SK-N-SH (cell line): ENCODE measurements at regions not wholly inside any gene's neighbourhood (a gene's known extent, or its start where the extent isn't known, plus 50 kb on each side); places are given as distances from the start of the nearest gene placed in this dataset.

Experiments
- CTCF ChIA-PET: fragments of 300-600, 350-600 bp; formaldehyde crosslinking; extraction: SDS; loops from one replicate; lab custom pipeline; 2021; lab: Yijun Ruan, JAX
- POLR2A ChIA-PET: fragments of 350-600 bp; sonication (Branson Sonifier 250); formaldehyde crosslinking; extraction: SDS; loops from one replicate; lab custom pipeline; 2020; ENCODE audit warnings: antibody characterized with exemption, inconsistent platforms; lab: Yijun Ruan, JAX
- DNase-seq: peaks from one replicate; pipeline ENCODE4 v3.0.0; 2012
- H2AFZ ChIP-seq: fragments of 200-600 bp; sonication (generic); 2 replicates; pipeline ENCODE4 v1.8.1; 2016; ENCODE audit warnings: antibody characterized with exemption, mild to moderate bottlenecking, low read depth
- H3F3A ChIP-seq: fragments of 200-600 bp; sonication (generic); replicated peaks from 2 replicates; pipeline ENCODE3; 2016; ENCODE audit warnings: antibody characterized with exemption, mild to moderate bottlenecking; ENCODE audit not compliant: insufficient read depth
- H3K27ac ChIP-seq, 2 experiments: fragments of 200-500 bp in 1 of 2; fragments of 200-600 bp in 1 of 2; sonication (Bioruptor generic) in 1 of 2; sonication (generic), shearing (Covaris generic) in 1 of 2; 2 replicates each; pipeline versions ENCODE4 v1.5.1 to v1.6.1; 2014 to 2016; ENCODE audit warnings: low read depth in 2 of 2, inconsistent platforms in 1 of 2, low read length in 1 of 2, mild to moderate bottlenecking in 1 of 2, mixed read lengths in 1 of 2
- H3K27me3 ChIP-seq: fragments of 200-600 bp; sonication (generic), shearing (Covaris generic); 2 replicates; pipeline ENCODE4 v1.6.1; 2016; ENCODE audit warnings: mixed run types; ENCODE audit not compliant: insufficient read depth
- H3K36me3 ChIP-seq, 2 experiments: fragments of 200-500 bp in 1 of 2; fragments of 200-600 bp in 1 of 2; sonication (Bioruptor generic) in 1 of 2; sonication (generic) in 1 of 2; replicated peaks in 1 of 2; 2 replicates each; pipeline versions ENCODE3 to v1.5.1; 2014 to 2016; ENCODE audit warnings: low read length in 1 of 2, mild to moderate bottlenecking in 1 of 2; ENCODE audit not compliant: insufficient read depth in 2 of 2, control insufficient read depth in 1 of 2
- H3K4me1 ChIP-seq, 2 experiments: fragments of 200-500 bp in 1 of 2; fragments of 200-600 bp in 1 of 2; sonication (Bioruptor generic) in 1 of 2; sonication (generic), shearing (Covaris generic) in 1 of 2; 2 replicates each; pipeline versions ENCODE4 v1.5.1 to v1.6.1; 2014 to 2016; ENCODE audit warnings: low read depth in 1 of 2, low read length in 1 of 2, mixed run types in 1 of 2; ENCODE audit not compliant: insufficient read depth in 2 of 2, control insufficient read depth in 1 of 2
- H3K4me2 ChIP-seq: fragments of 200-600 bp; sonication (generic), shearing (Covaris generic); 2 replicates; pipeline ENCODE4 v1.6.1; 2017; ENCODE audit warnings: mixed run types
- H3K4me3 ChIP-seq, 2 experiments: fragments of 200-500 bp in 1 of 2; fragments of 200-600 bp in 1 of 2; sonication (Bioruptor generic) in 1 of 2; sonication (generic), shearing (Covaris generic) in 1 of 2; 2 replicates each; pipeline versions ENCODE4 v1.5.1 to v1.8.1; 2014 to 2016; ENCODE audit warnings: low read depth in 2 of 2, inconsistent platforms in 1 of 2, low read length in 1 of 2, mild to moderate bottlenecking in 1 of 2, mixed read lengths in 1 of 2, moderate library complexity in 1 of 2
- H3K79me2 ChIP-seq: fragments of 200-600 bp; sonication (generic); 2 replicates; pipeline ENCODE4 v1.8.1; 2017; ENCODE audit warnings: mild to moderate bottlenecking; ENCODE audit not compliant: insufficient read depth
- H3K9ac ChIP-seq: fragments of 200-600 bp; sonication (generic); 2 replicates; pipeline ENCODE4 v1.6.1; 2017; ENCODE audit warnings: mixed run types
- H3K9me2 ChIP-seq: fragments of 200-600 bp; sonication (generic); 2 replicates; pipeline ENCODE4 v1.6.1; 2017; ENCODE audit warnings: mixed run types
- H3K9me3 ChIP-seq: fragments of 200-600 bp; sonication (generic); 2 replicates; pipeline ENCODE4 v1.6.1; 2017; ENCODE audit warnings: mixed run types, mild to moderate bottlenecking, moderate library complexity
- H4K20me1 ChIP-seq: fragments of 200-600 bp; sonication (generic); 2 replicates; pipeline ENCODE4 v1.6.1; 2017; ENCODE audit warnings: mild to moderate bottlenecking, mixed run types; ENCODE audit not compliant: insufficient read depth
- CHD2 ChIP-seq: fragments of 150-350 bp; IDR thresholded peaks from 2 replicates; pipeline ENCODE4 v1.6.1; 2018; ENCODE audit warnings: low read length; ENCODE audit not compliant: partially characterized antibody
- ELF1 ChIP-seq: IDR thresholded peaks from 2 replicates; pipeline ENCODE4 v1.4.0; 2012
- EP300 ChIP-seq, 2 experiments: IDR thresholded peaks; 2 replicates each; pipeline versions ENCODE4 v1.4.0 to v1.6.1; 2012; ENCODE audit warnings: borderline replicate concordance in 1 of 2, low read depth in 1 of 2, low read length in 1 of 2
- FOXJ3 ChIP-seq: sonication (generic); formaldehyde crosslinking; IDR thresholded peaks from 2 replicates; pipeline ENCODE4 v1.5.1; 2020; ENCODE audit warnings: mild to moderate bottlenecking, missing genetic modification reagents
- FOXM1 ChIP-seq: IDR thresholded peaks from 2 replicates; pipeline ENCODE4 v1.4.0; 2012; ENCODE audit warnings: low read depth, mild to moderate bottlenecking
- GATA2 ChIP-seq: sonication (generic); formaldehyde crosslinking; IDR thresholded peaks from 2 replicates; pipeline ENCODE4 v1.5.0; 2020; ENCODE audit warnings: mild to moderate bottlenecking, missing genetic modification reagents
- IRF3 ChIP-seq: fragments of 150-350 bp; IDR thresholded peaks from 2 replicates; pipeline ENCODE4 v1.6.1; 2016; ENCODE audit warnings: mild to moderate bottlenecking, low read depth, low read length
- JUND ChIP-seq: IDR thresholded peaks from 2 replicates; pipeline ENCODE4 v1.4.0; 2012
- NFIC ChIP-seq: IDR thresholded peaks from 2 replicates; pipeline ENCODE4 v1.4.0; 2012; ENCODE audit warnings: borderline replicate concordance
- NRF1 ChIP-seq: IDR thresholded peaks from 2 replicates; pipeline ENCODE4 v1.6.1; 2012; ENCODE audit warnings: low read depth, mild to moderate bottlenecking, low read length
- PBX3 ChIP-seq: IDR thresholded peaks from 2 replicates; pipeline ENCODE4; 2012
- RAD21 ChIP-seq: IDR thresholded peaks from 2 replicates; pipeline ENCODE4 v1.6.1; 2012; ENCODE audit warnings: mild to moderate bottlenecking, low read length
- RCOR1 ChIP-seq: fragments of 150-350 bp; IDR thresholded peaks from 2 replicates; pipeline ENCODE4 v1.6.1; 2017; ENCODE audit warnings: antibody characterized with exemption, low read length
- RXRA ChIP-seq: IDR thresholded peaks from 2 replicates; pipeline ENCODE4 v1.4.0; 2012; ENCODE audit warnings: low read depth, mild to moderate bottlenecking, borderline replicate concordance
- SMC3 ChIP-seq: IDR thresholded peaks from 2 replicates; pipeline ENCODE4 v1.6.1; 2012; ENCODE audit warnings: low read depth, low read length, improper control_type of control experiment
- TAF1 ChIP-seq: IDR thresholded peaks from 2 replicates; pipeline ENCODE4 v1.6.1; 2012; ENCODE audit warnings: low read depth, mild to moderate bottlenecking, low read length, moderate library complexity, borderline replicate concordance
- TCF12 ChIP-seq: IDR thresholded peaks from 2 replicates; pipeline ENCODE4 v1.4.0; 2012
- TEAD4 ChIP-seq: IDR thresholded peaks from 2 replicates; pipeline ENCODE4 v1.4.0; 2012; ENCODE audit warnings: mild to moderate bottlenecking, borderline replicate concordance; ENCODE audit not compliant: insufficient read depth
- USF1 ChIP-seq: IDR thresholded peaks from 2 replicates; pipeline ENCODE4 v1.4.0; 2012; ENCODE audit warnings: low read depth, borderline replicate concordance
- YY1 ChIP-seq: IDR thresholded peaks from 2 replicates; pipeline ENCODE4 v1.4.0; 2012; ENCODE audit warnings: low read depth, mild to moderate bottlenecking
- ZBTB33 ChIP-seq: IDR thresholded peaks from 2 replicates; pipeline ENCODE4 v1.4.0; 2012; ENCODE audit warnings: low read depth, borderline replicate concordance
- WGBS: methylation state at CpG from one replicate; pipeline ENCODE4 v1.1.6; 2017; ENCODE audit warnings: low lambda C conversion rate; 5-methylcytosine and 5-hydroxymethylcytosine counted together

- CTCF ChIA-PET, result interaction anchor here (0.8 kb wide), 1 partner anchor 93 kb away, joined by 3 read pairs; no protein-coding TSS in a partner anchor
- TF ChIP-seq PBX3 (no peak), USF1 (no peak), NFIC (no peak), FOXJ3 (CRISPR knock-in tag) (no peak), TCF12 (no peak), IRF3 (no peak)
- TF ChIP-seq, all 33 proteins: peak for 0
- H3K4me2 ChIP-seq, result no peak overlapping the region
Measured at GRCh38 chr2:5020116-5020875, 671.9 kb upstream of the SOX11 start.

GRCh38 chr2:5021136-5021535 lies 671.0 kb upstream of the SOX11 start:
- Histone ChIP-seq H3K4me1 (peaks cover 0 to 10% of the 10 kb centered on the region in 2 experiments; a peak in 2 of 4 replicates), H3K9me2 (no peaks in the 10 kb centered on the region), H3K4me2 (no peak overlapping the region), H3K36me3 (no peaks in the 10 kb centered on the region), H3K79me2 (no peaks in the 10 kb centered on the region), H4K20me1 (no peaks in the 10 kb centered on the region), H2AFZ (no peak overlapping the region), H3F3A (peaks cover 16% of the 10 kb centered on the region), H3K9me3 (peaks cover 8% of the 10 kb centered on the region; the same call in 1 of the 2 replicates), H3K9ac (no peak overlapping the region), H3K27ac (no peak overlapping the region; a peak in 1 of 4 replicates), H3K4me3 (no peak overlapping the region), H3K27me3 (no peaks in the 10 kb centered on the region)
- ChIA-PET POLR2A (no interaction called here), CTCF (no interaction called here)
- WGBS, result 12% methylated on average over 2 of the region's 2 CpGs
- no peak for TF ChIP-seq RCOR1
- no peak for TF ChIP-seq TAF1
- no peak for TF ChIP-seq YY1
- no peak for TF ChIP-seq RAD21
- no peak for TF ChIP-seq RXRA
- TF ChIP-seq JUND, result no peak
- TF ChIP-seq EP300 (IDR thresholded peaks at IDR 0.05; ENCODE audit: borderline replicate concordance in 1 of 2, low read depth in 1 of 2, low read length in 1 of 2), result no peak
- TF ChIP-seq FOXM1, result no peak
- no peak for TF ChIP-seq CHD2
- TF ChIP-seq USF1, result no peak
- no peak for TF ChIP-seq GATA2 (CRISPR knock-in tag)
- no peak for TF ChIP-seq ELF1
- TF ChIP-seq NRF1, result no peak
- no peak for TF ChIP-seq ZBTB33
- TF ChIP-seq TEAD4, result no peak
- TF ChIP-seq FOXJ3 (CRISPR knock-in tag), result no peak
- no peak for TF ChIP-seq SMC3
- no peak for TF ChIP-seq PBX3
- no peak for DNase-seq

More at GRCh38 chr2:5020116-5020875, 671.9 kb upstream of the SOX11 start:
- Histone ChIP-seq H3K4me1 (peaks cover 0 to 10% of the 10 kb centered on the region in 2 experiments; a peak in 2 of 4 replicates), H3K9me3 (peaks cover 11% of the 10 kb centered on the region; the same call in 1 of the 2 replicates), H3K9ac (no peak overlapping the region), H3K9me2 (no peaks in the 10 kb centered on the region), H4K20me1 (no peaks in the 10 kb centered on the region), H2AFZ (no peak overlapping the region), H3F3A (peaks cover 16% of the 10 kb centered on the region), H3K27ac (no peak overlapping the region; a peak in 1 of 4 replicates), H3K79me2 (no peaks in the 10 kb centered on the region), H3K27me3 (no peaks in the 10 kb centered on the region), H3K4me3 (no peak overlapping the region), H3K36me3 (no peaks in the 10 kb centered on the region)
- POLR2A ChIA-PET, result no interaction called here
- peak; percentile 16 for DNase-seq
- WGBS, result 21% methylated on average over 8 of the region's 8 CpGs
